Stomach (tissue), 4 donors: ENCODE measurements at regions not wholly inside any gene's neighbourhood (a gene's known extent, or its start where the extent isn't known, plus 50 kb on each side); places are given as distances from the start of the nearest gene placed in this dataset.

ENCODE experiments used
- EP300 ChIP-seq: sonication (generic); formaldehyde crosslinking; IDR thresholded peaks from one replicate; pipeline ENCODE4 v1.6.1; 2017; ENCODE audit warnings: antibody characterized with exemption
- POLR2AphosphoS5 ChIP-seq, 3 donors: sonication (generic); formaldehyde crosslinking; IDR thresholded peaks; one replicate each; pipeline ENCODE4 v1.6.1; 2016; ENCODE audit warnings: antibody characterized with exemption in 3 of 3
- TF ChIP-seq, protein P1 (sequence below), 7 experiments: fragments of 450-650 bp in 4 of 7; fragments of 200-600 bp in 3 of 7; sonication (generic) in 3 of 7; IDR thresholded peaks; one replicate each; pipeline ENCODE4 v1.5.1; 2016 to 2019; ENCODE audit warnings: antibody characterized with exemption in 7 of 7, control low read depth in 2 of 7, mild to moderate bottlenecking in 1 of 7

DNA sequence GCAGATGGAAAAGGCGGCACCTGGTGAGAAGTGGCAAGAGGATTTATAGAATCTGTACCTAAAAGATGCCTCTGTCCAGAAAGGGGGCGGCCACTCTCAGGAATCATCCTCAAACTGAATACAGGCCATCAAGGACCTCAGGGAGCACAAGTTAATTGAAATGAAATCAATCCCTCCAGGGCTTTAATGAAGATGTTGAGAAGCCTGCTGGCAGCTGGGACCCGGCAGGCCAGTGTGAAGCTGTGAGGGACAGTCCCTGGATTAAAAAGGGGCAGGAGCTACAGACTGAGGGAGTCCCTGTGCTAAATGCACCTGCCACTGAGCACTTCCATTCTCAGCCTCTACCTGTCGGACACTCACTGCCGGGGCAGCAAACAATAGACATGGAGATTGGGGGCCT lies 107.7 kb upstream of the GGTLC1 start:
- TF ChIP-seq, protein P1, sequence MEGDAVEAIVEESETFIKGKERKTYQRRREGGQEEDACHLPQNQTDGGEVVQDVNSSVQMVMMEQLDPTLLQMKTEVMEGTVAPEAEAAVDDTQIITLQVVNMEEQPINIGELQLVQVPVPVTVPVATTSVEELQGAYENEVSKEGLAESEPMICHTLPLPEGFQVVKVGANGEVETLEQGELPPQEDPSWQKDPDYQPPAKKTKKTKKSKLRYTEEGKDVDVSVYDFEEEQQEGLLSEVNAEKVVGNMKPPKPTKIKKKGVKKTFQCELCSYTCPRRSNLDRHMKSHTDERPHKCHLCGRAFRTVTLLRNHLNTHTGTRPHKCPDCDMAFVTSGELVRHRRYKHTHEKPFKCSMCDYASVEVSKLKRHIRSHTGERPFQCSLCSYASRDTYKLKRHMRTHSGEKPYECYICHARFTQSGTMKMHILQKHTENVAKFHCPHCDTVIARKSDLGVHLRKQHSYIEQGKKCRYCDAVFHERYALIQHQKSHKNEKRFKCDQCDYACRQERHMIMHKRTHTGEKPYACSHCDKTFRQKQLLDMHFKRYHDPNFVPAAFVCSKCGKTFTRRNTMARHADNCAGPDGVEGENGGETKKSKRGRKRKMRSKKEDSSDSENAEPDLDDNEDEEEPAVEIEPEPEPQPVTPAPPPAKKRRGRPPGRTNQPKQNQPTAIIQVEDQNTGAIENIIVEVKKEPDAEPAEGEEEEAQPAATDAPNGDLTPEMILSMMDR (IDR thresholded peaks at IDR 0.05): no peak
- no peak for TF ChIP-seq POLR2AphosphoS5 (IDR thresholded peaks at IDR 0.05)
- TF ChIP-seq EP300: no peak
